HG03520 (cell line): ENCODE measurements at regions not wholly inside any gene's neighbourhood (a gene's known extent, or its start where the extent isn't known, plus 50 kb on each side); places are given as distances from the start of the nearest gene placed in this dataset.

Source experiments
- ATAC-seq: cut with Tn5 transposase; IDR thresholded peaks from one replicate; pipeline ENCODE4 v1.9.1; 2021; ENCODE audit warnings: mild to moderate bottlenecking, moderate library complexity; ENCODE audit not compliant: unreplicated experiment

GRCh38 chr2:198712485-198712884, 745.3 kb downstream of the SATB2 start:
- no peak for ATAC-seq

GRCh38 chr2:198711484-198711883, 746.3 kb downstream of the SATB2 start:
- no peak for ATAC-seq

- ATAC-seq: no peak
Measured at GRCh38 chr2:198710562-198710961, 747.2 kb downstream of the SATB2 start.

- ATAC-seq: no peak
Measured at GRCh38 chr2:198706476-198707082, 751.2 kb downstream of the SATB2 start.

- no peak for ATAC-seq
Measured at GRCh38 chr2:198703281-198703680, 754.5 kb downstream of the SATB2 start.

- peak; percentile 47 for ATAC-seq
Measured at GRCh38 chr2:198702796-198703195, 754.9 kb downstream of the SATB2 start.

DNA sequence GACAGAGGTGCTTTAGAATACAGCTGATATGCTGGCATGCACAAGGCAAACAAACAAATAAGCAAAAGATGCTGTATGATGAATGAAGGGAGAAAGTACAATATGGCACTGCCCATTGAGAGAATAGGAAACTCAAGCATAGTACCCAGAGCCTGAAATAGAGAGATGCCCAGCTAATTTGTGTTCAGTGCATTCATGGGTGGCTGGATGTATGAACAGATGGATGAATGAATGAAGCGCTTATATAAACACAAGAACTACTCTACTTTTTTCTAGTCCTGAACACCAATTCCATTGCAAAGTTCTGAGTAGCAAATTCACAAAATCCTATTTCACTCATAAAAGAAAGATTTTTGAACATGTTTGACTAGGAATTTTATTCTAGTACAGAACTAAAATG, 756.3 kb downstream of the SATB2 start:
- ATAC-seq: no peak

DNA sequence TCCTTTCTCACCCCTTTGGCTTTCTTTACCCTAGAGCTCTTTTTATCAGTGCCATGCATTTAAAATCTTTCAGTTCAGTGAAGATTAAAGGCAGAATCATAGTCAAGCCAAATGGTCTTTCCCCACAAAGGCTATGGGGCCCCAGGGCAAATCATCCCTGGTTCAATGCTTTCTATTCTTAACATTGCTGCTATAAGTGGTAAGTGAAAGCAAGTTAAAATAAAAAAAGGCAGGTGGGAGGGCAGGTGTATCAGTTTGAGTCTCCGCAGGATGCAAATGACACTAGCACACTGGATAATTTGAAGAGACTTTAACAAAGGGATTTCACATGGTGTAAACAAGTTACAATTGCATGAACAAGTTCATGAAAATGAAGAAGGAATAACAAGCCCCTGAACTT, 757.4 kb downstream of the SATB2 start:
- no peak for ATAC-seq

- no peak for ATAC-seq
Measured at GRCh38 chr2:198698230-198698629, 759.5 kb downstream of the SATB2 start.

DNA sequence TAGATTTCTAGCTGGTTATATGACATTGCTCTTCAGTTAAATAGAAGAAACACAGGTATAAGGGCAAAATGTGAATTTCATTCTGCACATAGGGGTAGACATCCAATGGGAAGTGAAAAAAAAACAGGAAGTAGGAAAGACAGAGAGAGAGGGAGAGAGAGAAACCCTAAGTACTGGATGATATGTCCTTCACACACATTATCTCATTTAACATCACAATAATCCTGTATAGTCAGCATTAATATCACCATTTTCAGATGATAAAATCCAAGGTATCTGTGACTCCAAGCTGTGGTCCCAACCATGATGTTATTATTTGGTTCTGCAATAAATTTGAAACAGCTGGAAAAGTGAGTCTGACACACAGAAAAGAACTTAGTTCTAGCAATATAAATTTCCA, 759.9 kb downstream of the SATB2 start:
- ATAC-seq: no peak

DNA sequence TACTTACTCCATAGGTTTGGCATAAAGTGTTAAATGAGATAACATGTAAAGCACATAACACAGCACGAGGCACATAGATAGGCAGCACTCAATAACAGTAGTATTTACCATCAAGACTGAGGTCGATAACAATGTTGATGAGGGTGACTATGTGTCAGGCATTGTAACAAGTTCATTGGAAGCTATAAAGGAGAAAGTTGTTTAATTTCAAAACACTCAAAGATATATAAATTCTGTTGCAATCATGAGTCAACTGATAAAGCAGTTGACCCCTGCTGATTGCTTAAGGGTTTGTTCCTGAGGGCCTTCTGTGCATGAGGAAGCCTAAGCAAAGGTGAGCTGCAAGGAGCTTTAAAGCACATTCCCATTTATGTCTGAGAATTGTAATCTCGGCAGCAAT, 760.5 kb downstream of the SATB2 start:
- ATAC-seq: no peak

DNA sequence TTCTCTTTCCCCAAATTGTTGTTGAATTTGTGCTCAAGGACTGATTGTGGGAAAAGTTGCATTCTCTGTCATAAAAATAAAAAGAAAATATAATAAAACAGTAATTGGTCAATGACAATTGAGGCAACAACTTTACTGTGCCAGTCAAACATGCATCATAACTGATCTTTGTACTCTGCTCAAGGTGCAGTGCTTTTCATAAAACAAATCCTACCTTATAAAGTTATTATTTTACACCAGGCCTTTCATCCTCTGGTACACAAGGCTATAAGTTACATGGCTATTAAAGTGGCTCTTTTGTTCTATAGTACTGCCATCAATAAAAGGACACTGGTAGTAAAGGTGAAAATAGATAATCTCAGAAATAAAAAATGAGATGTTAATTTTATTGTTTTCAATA, 761.9 kb downstream of the SATB2 start:
- ATAC-seq: no peak

GRCh38 chr2:198692907-198693510, 764.7 kb downstream of the SATB2 start:
- ATAC-seq: no peak

- no peak for ATAC-seq
Measured at GRCh38 chr2:198691236-198691635, 766.5 kb downstream of the SATB2 start.

DNA sequence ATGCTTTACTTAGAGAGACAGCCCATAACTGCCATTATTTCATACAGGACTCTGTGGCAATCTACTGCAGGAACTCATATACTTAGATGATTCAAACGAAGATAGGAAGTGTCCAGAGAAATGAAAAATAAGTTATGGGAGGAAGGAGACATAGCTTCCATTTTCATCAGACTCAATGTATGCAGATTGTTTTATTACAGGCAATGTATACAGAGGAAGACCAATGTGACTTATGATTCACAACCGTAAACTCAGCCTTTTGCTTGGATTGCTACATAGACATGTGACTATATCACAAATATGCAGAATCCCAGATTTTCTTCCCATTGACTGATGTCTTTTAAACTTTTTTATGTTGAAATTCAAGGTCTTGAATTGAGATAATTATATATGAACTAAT, 793.4 kb downstream of the SATB2 start:
- no peak for ATAC-seq

GRCh38 chr2:198662905-198663304, 794.8 kb downstream of the SATB2 start:
- ATAC-seq: no peak

- ATAC-seq: no peak
Measured at GRCh38 chr2:198660501-198660900, 797.2 kb downstream of the SATB2 start.

DNA sequence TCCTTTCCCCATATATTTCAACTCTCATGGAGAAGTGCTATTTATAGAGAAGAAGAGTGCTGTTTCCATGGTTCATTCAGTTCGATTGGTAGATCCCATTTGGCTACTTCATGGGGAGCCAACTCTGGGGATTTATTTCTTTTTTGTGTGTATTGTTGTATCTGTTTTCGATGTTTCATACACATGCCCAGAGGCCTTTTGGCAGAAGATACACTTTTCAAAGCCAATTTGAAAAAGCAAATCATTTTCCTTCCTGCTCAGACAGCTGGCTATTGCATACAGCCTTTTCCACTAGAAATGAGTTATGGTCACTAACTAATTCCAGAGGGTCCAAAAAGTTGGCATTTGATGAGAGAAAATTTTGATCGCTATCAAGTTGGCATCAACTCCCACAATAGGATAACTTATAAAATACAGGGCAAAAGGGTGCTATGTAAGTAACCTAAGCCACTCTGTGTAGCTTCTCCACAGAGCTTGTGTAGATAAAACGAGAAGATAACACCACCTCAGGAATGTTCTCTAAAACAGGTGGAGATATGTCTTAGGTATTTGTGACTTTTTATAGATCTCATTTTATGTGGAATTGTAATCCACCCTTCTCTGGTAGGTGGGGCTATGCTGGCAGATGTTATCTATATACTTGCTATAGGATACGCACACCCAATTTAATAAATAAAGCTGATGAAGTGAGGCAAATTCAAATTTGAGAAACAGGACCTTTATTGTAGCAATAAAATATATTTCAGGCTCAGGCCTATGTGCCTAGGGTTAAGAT, 798.5 kb downstream of the SATB2 start:
- ATAC-seq: no peak

DNA sequence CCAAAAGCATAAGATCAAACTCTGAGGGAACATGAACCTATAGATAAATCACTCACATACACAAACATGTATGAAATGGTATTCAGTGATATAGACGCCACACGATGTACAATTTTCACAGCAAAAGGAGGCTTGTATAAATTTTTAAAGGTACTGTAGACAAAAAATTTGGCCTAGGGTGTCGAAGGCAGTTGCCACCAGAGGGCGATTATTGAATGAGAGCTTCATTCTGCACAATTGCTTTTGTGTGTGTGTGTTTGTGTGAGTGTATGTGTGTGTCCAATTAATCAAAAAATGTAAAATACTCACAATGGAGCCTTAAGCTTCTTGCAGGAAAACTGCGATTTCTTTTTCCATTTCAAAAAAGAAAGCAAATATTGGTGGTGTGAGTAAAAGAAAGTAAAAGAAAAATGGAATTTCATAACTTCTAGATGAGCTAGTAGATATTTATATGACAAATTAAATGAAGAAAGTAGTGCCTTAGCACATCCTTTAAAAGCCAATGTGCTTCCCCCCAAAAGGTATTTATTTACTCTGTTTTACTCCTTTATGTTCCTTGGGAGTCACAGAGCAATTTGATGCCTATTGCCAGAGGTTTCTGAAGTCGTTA, 800.1 kb downstream of the SATB2 start:
- no peak for ATAC-seq

- ATAC-seq: no peak
Measured at GRCh38 chr2:198656869-198657268, 800.9 kb downstream of the SATB2 start.

DNA sequence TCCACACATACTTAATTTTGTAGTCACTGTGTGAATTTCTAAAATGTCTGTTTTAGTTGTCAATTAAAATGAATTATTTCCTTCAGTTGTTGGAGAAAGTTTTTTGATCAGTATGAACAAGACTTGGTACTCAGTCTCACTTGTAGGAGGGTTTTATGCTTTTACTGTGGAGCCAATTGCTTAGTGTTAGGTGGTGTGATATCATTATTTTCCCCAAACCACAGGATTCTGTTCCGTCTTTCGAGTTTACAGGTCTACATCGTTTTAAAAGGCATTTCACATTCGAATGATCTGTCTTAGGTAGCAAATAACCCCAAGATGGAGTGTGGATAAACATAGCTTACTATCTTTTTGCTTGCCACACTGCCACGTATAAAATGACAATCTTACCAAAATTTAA, 803.1 kb downstream of the SATB2 start:
- no peak for ATAC-seq

GRCh38 chr2:198653311-198653710, 804.4 kb downstream of the SATB2 start:
- ATAC-seq: no peak
